HepG2 (cell line): ENCODE measurements at regions not wholly inside any gene's neighbourhood (a gene's known extent, or its start where the extent isn't known, plus 50 kb on each side); places are given as distances from the start of the nearest gene placed in this dataset.
"Not testable (repeated sequence)": the region's sequence is repeated elsewhere in the genome, so short reads cannot be mapped to it uniquely, and the experiment has no call there.

Source experiments
- ATAC-seq: fragments of 200-7000 bp; cut with Tn5 transposase; 3 replicates; pipeline ENCODE4 v1.9.1; 2020; ENCODE audit warnings: mild to moderate bottlenecking, moderate library complexity
- BruUV-seq: library from RNA; stranded (reverse); fragments of 400-500 nt; replicated peaks from 2 replicates; lab custom pipeline; 2021; lab: Mats Ljungman, UMichigan
- CTCF ChIA-PET: fragments of 300-600 bp; formaldehyde crosslinking; extraction: SDS; loops from one replicate; lab custom pipeline; 2021; ENCODE audit warnings: low total read pairs, inconsistent platforms, low intra/inter-chr PET ratio; lab: Yijun Ruan, JAX
- POLR2A ChIA-PET: fragments of 350-600 bp; sonication (Branson Sonifier 250); formaldehyde crosslinking; loops from one replicate; lab custom pipeline; 2020; ENCODE audit warnings: antibody characterized with exemption, inconsistent platforms; lab: Yijun Ruan, JAX
- DNase-seq: peaks from one replicate; pipeline ENCODE4 v3.0.0-alpha.2; 2015; ENCODE audit warnings: low spot score
- FAIRE-seq: peaks from 3 replicates; lab custom pipeline; 2011; peaks lifted over from hg19 to GRCh38; lab: Jason Lieb, UNC
- H2AFZ ChIP-seq: one replicate; pipeline ENCODE4 v1.6.1; 2011; ENCODE audit warnings: low read length, inconsistent platforms
- H3K27ac ChIP-seq: fragments of 300-600 bp; 3 replicates; pipeline ENCODE4 v1.8.0; 2011; ENCODE audit warnings: mixed run types, mild to moderate bottlenecking, mixed read lengths, low read length, inconsistent platforms; ENCODE audit not compliant: insufficient read depth; ENCODE audit errors: extremely low read length
- H3K27me3 ChIP-seq, 2 experiments: fragments of 200-600 bp in 1 of 2; 2 replicates in 1 of 2; 3 replicates in 1 of 2; pipeline versions ENCODE4 v1.6.0 to v1.8.0; 2011; ENCODE audit warnings: low read length in 2 of 2, mild to moderate bottlenecking in 2 of 2, moderate library complexity in 2 of 2, inconsistent platforms in 1 of 2; ENCODE audit not compliant: insufficient read depth in 2 of 2, control insufficient read depth in 1 of 2
- H3K36me3 ChIP-seq, 2 experiments: fragments of 200-600 bp in 1 of 2; replicated peaks in 1 of 2; 2 replicates in 1 of 2; 3 replicates in 1 of 2; pipeline versions ENCODE4 v1.5.1 to v1.8.0; 2011; ENCODE audit warnings: low read length in 2 of 2, inconsistent platforms in 1 of 2; ENCODE audit not compliant: insufficient read depth in 2 of 2, control insufficient read depth in 1 of 2
- H3K4me1 ChIP-seq: 2 replicates; pipeline ENCODE4 v1.5.1; 2012; ENCODE audit warnings: low read length, inconsistent platforms; ENCODE audit not compliant: insufficient read depth
- H3K4me2 ChIP-seq: 2 replicates; pipeline ENCODE4 v1.6.0; 2011; ENCODE audit warnings: low read depth, low read length, inconsistent platforms
- H3K4me3 ChIP-seq, 3 experiments: fragments of 200-600 bp in 1 of 3; sonication (generic), shearing (Covaris generic) in 1 of 3; replicated peaks in 1 of 3; 2 replicates each; pipeline ENCODE4 v1.5.1; 2011 to 2016; ENCODE audit warnings: low read length in 3 of 3, inconsistent platforms in 2 of 3, low read depth in 2 of 3, mild to moderate bottlenecking in 2 of 3, control low read depth in 1 of 3, mixed read lengths in 1 of 3; ENCODE audit not compliant: insufficient read depth in 1 of 3
- H3K79me2 ChIP-seq: one replicate; pipeline ENCODE4 v1.6.1; 2011; ENCODE audit warnings: low read length, inconsistent platforms; ENCODE audit not compliant: insufficient read depth
- H3K9ac ChIP-seq: 2 replicates; pipeline ENCODE4 v1.6.0; 2011; ENCODE audit warnings: mild to moderate bottlenecking, low read depth, low read length, inconsistent platforms; ENCODE audit not compliant: insufficient read depth
- H3K9me3 ChIP-seq: 2 replicates; pipeline ENCODE4 v1.5.1; 2012; ENCODE audit warnings: mild to moderate bottlenecking, low read length
- H4K20me1 ChIP-seq: 2 replicates; pipeline ENCODE4 v1.6.0; 2011; ENCODE audit warnings: inconsistent platforms, mild to moderate bottlenecking, low read length, moderate library complexity; ENCODE audit not compliant: insufficient read depth
- ZNF329 ChIP-seq: sonication (generic); formaldehyde crosslinking; IDR thresholded peaks from 2 replicates; pipeline ENCODE4 v1.9.0; 2021; ENCODE audit warnings: low read depth, mild to moderate bottlenecking, missing genetic modification reagents
- ZNF614 ChIP-seq: IDR thresholded peaks from 2 replicates; pipeline ENCODE4 v1.6.1; 2018; ENCODE audit warnings: missing biosample characterization, missing genetic modification reagents, inconsistent platforms, borderline replicate concordance
- WGBS: methylation state at CpG from one replicate; pipeline ENCODE4 v1.1.6; 2017; ENCODE audit warnings: low lambda C conversion rate; 5-methylcytosine and 5-hydroxymethylcytosine counted together
- in situ Hi-C: cut with HindIII; loops from 2 replicates; pipeline ENCODE4 v1.10.0; 2017; ENCODE audit warnings: low pct_unique_long_range_greater_than_20kb; ENCODE audit not compliant: extremely low pct_ligation_motif_present
- intact Hi-C: fragments of 100-400 bp; cut with micrococcal nuclease; formaldehyde crosslinking; loops from one replicate; pipeline ENCODE4 v1.10.0; 2022; ENCODE audit not compliant: unreplicated experiment

- H3K79me2 ChIP-seq, FAIRE-seq, H2AFZ ChIP-seq, H3K4me3 ChIP-seq, in situ Hi-C loops, H4K20me1 ChIP-seq, CTCF ChIA-PET, H3K36me3 ChIP-seq, H3K9me3 ChIP-seq, ATAC-seq, intact Hi-C loops, H3K4me1 ChIP-seq, DNase-seq, H3K27me3 ChIP-seq, POLR2A ChIA-PET, H3K27ac ChIP-seq, H3K4me2 ChIP-seq, BruUV-seq, H3K9ac ChIP-seq: not testable (repeated sequence)
- WGBS = 57% methylated on average over 11 of the region's 11 CpGs
Measured at GRCh38 chr16:9635150-9635720, 543.8 kb downstream of the HAPSTR1 start.

- Histone ChIP-seq H3K9me3 (no peaks in the 10 kb centered on the region), H3K27ac (no peak overlapping the region), H3K9ac (no peak overlapping the region), H3K4me2 (no peak overlapping the region), H3K79me2 (no peaks in the 10 kb centered on the region), H3K36me3 (no peaks in the 10 kb centered on the region), H2AFZ (no peak overlapping the region), H3K4me1 (no peaks in the 10 kb centered on the region), H3K4me3 (no peak overlapping the region), H3K27me3 (no peaks in the 10 kb centered on the region; a peak in 1 of 5 replicates), H4K20me1 (no peaks in the 10 kb centered on the region)
- TF ChIP-seq ZNF614 (CRISPR knock-in tag) (no peak), ZNF329 (CRISPR knock-in tag) (peak; percentile 92)
- WGBS = 0% methylated on average over 3 of the region's 3 CpGs
- FAIRE-seq (no peak), DNase-seq (no peak), ATAC-seq (no peak)
- in situ Hi-C loops (no loop called here), intact Hi-C loops (no loop called here)
- BruUV-seq = no TSS peak
- ChIA-PET POLR2A (no interaction called here), CTCF (no interaction called here)
Measured at GRCh38 chr16:9644258-9644657, 538.0 kb downstream of the GRIN2A start.
